ENCODE measurements at regions not wholly inside any gene's neighbourhood (a gene's known extent, or its start where the extent isn't known, plus 50 kb on each side); places are given as distances from the start of the nearest gene placed in this dataset.
"Not testable (repeated sequence)": the region's sequence is repeated elsewhere in the genome, so short reads cannot be mapped to it uniquely, and the experiment has no call there.

- no peak for DNase-seq
Measured at GRCh38 chr7:53596230-53596629, 560.8 kb downstream of the POM121L12 start.

- no peak for DNase-seq
Measured at GRCh38 chr7:53600296-53600695, 564.9 kb downstream of the POM121L12 start.

DNA sequence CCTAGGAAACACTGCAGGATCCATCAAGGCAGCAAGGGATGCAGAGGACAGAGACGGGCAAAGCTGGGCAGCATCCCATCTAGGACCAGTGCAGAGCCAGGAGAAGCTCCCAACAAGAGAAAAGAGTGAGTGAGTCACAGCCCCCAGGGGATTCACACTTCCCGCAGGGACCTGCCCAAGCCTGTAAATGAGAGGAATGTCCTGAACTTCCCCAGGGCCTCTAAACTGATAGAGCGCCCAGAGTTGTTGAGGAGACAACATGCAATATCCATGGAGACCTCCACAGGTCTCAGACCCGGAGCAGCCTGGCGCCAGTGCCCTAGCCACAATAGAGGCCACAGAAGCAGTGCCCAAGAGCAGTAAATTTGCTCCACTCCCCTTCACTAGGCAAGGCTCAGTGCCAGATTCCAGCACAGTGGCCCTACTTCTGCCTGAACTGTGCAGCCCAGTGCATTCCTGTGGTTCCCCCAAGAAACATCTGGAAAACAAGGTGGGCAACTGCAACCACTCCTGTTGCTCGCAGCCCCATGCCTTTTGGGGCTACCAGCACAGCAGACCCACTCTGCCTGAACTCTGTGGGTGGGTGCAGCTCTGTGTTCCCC lies 567.5 kb downstream of the POM121L12 start:
- no peak for DNase-seq

- no peak for DNase-seq
Measured at GRCh38 chr7:53603461-53603860, 568.0 kb downstream of the POM121L12 start.

- DNase-seq: no peak
Measured at GRCh38 chr7:53604201-53604600, 568.8 kb downstream of the POM121L12 start.

GRCh38 chr7:53607961-53608360 lies 572.5 kb downstream of the POM121L12 start:
- no peak for DNase-seq

DNA sequence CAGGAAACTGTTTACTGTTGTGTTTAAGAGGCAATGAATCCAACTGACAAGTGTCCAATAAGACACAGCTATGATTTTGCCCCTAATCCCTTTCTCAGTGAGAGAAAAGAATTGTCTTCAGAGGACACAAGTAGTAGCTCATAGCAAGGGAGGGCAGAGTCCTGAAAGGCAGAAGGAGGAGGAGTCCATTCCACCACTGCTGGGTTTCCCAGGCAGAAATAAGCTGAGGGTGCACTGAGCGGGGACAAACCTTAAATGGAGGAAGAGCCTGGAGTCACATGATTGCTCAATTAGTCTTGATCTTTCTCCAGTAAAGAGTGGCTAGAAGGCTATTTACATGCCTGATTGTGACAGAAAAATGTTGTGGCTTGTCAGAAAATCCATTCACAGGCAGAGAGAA lies 573.8 kb downstream of the POM121L12 start:
- DNase-seq: no peak

DNA sequence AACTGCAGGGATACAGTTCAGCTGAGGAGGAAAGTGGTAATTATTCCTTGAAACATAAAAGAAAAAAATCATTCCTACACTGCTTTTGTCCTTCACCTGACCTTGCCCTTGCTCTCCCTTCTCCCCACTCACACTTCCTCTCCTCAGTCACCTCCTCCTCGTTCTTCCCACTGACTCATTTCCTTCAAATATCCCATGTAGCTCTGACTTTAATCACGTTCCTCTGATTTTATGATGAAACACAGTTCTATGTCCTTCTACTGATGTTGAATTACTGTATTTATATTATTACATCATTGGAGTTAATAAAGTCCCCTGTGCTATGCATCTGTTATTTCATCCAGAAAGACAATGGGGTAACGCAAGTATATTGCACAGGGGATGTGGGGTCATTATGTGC lies 575.6 kb downstream of the POM121L12 start:
- no peak for DNase-seq

- no peak for DNase-seq
Measured at GRCh38 chr7:53624356-53624755, 588.9 kb downstream of the POM121L12 start.

GRCh38 chr7:53628775-53629174 lies 593.3 kb downstream of the POM121L12 start:
- no peak for DNase-seq

GRCh38 chr7:53635251-53635650 lies 599.8 kb downstream of the POM121L12 start:
- DNase-seq: not testable (repeated sequence)

GRCh38 chr7:53638517-53638916 lies 603.1 kb downstream of the POM121L12 start:
- no peak for DNase-seq

- no peak for DNase-seq
Measured at GRCh38 chr7:53641091-53641490, 605.7 kb downstream of the POM121L12 start.

GRCh38 chr7:53642361-53642760 lies 606.9 kb downstream of the POM121L12 start:
- DNase-seq: no peak

GRCh38 chr7:53642866-53643265 lies 607.4 kb downstream of the POM121L12 start:
- DNase-seq: no peak

DNA sequence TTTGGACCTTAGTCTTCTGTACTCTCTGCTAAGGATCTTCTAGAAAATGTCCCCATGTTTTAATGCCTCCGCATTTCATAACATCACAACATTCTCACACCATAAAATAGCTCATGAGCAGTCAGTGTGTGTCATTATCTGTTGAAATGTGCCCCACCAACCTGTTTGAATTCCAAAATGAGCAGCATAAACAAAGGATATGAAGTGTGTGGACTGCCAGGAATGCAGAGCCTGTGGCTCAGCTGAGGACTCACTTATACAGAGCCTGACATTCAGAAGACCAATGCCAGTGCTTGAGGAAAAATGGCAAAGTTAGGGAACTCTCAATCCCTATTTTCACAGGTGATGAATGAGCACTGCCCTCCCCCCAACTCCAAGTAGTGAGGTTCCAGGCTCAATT lies 621.4 kb downstream of the POM121L12 start:
- DNase-seq: no peak

- DNase-seq: no peak
Measured at GRCh38 chr7:53657586-53657985, 622.2 kb downstream of the POM121L12 start.

GRCh38 chr7:53658951-53659350 lies 623.5 kb downstream of the POM121L12 start:
- no peak for DNase-seq

DNA sequence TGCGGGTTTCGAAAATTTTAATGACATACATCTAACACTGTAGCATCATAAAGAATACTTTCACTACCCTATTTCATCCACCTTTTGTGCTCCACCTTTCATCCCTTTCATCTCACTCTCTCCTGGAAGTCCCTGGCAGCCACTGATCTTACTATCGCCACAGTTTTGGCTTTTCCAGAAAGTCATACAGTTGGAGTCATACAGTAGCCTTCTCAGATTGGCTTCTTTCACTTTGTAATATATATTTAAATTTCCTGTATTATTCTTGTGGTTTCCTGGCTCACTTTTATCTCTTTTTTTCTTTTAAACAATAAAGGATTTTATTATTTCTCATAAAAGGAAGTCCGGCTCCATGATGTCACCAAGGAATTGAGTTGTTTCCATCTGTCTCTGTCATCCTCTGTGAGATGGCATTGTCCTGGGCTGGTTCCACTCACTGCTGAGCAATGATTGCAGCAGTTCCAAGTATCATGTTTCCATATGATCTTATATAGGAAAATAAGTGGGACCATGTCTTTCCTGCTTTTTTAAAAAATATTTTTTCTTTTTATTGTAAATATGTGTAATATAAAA lies 626.3 kb downstream of the POM121L12 start:
- no peak for DNase-seq

- no peak for DNase-seq
Measured at GRCh38 chr7:53672681-53673080, 637.2 kb downstream of the POM121L12 start.

GRCh38 chr7:53675835-53676234 lies 640.4 kb downstream of the POM121L12 start:
- DNase-seq: no peak

DNA sequence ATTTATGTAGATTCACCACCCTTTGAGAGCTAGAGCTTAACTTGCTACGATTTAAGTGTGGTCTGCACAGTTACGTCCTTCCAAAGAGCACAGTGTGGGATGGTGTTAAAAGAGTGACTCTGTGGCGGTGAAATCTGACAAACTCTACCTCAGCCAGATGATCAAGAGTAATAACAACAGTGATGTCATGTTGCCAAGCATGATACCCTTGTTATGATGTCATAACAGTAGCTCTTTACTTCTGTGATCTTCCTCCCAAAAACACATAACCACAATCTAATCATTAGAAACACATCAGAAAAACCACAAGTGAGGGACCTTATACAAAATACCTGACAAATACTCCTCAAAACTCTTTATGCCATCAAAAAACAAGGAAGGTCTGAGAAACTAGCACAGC lies 649.3 kb downstream of the POM121L12 start:
- no peak for DNase-seq

DNA sequence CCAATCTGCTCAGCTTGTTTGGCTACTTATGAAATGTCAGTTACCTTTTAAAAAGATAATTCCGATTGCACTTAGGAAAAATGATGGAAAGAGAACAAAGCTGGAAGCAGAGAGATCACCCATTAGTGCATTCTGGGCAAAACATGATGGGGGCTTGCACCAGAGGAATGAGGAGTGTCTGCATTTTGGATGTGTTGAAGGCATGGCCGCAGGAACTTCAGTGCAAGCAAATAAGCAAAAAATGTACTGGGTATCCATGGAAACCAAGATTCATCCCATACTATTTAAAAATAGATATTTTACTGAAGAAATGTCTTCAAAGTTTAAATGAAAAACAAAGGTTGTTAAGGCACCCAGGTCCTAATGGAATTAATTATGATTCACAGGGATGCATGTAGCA lies 655.0 kb downstream of the POM121L12 start:
- DNase-seq: no peak

GRCh38 chr7:53697913-53698312 lies 662.5 kb downstream of the POM121L12 start:
- no peak for DNase-seq

- DNase-seq: no peak
Measured at GRCh38 chr7:53699215-53699837, 663.9 kb downstream of the POM121L12 start.

Measured in stimulated activated CD4-positive, alpha-beta T cell treated with anti-CD3 and anti-CD28 coated beads, Interleukin-2, amount 100 ng/mL, for 24 hours (primary cell).